ENCODE measurements at regions not wholly inside any gene's neighbourhood (a gene's known extent, or its start where the extent isn't known, plus 50 kb on each side); places are given as distances from the start of the nearest gene placed in this dataset.

- no peak for DNase-seq
Measured at GRCh38 chr16:65937455-65937854, 429.0 kb upstream of the CDH5 start.

GRCh38 chr16:65936096-65936495 lies 430.4 kb upstream of the CDH5 start:
- DNase-seq, result no peak

- no peak for DNase-seq
Measured at GRCh38 chr16:65934443-65934842, 432.0 kb upstream of the CDH5 start.

GRCh38 chr16:65933703-65934102 lies 432.8 kb upstream of the CDH5 start:
- no peak for DNase-seq

GRCh38 chr16:65932350-65933072 lies 434.0 kb upstream of the CDH5 start:
- DNase-seq, result no peak

- no peak for DNase-seq
Measured at GRCh38 chr16:65922923-65923322, 443.6 kb upstream of the CDH5 start.

- DNase-seq, result no peak
Measured at GRCh38 chr16:65919986-65920376, 446.5 kb upstream of the CDH5 start.

GRCh38 chr16:65919145-65919985 lies 447.1 kb upstream of the CDH5 start:
- DNase-seq, result no peak

GRCh38 chr16:65917466-65917865 lies 449.0 kb upstream of the CDH5 start:
- DNase-seq, result no peak

GRCh38 chr16:65916995-65917394 lies 449.5 kb upstream of the CDH5 start:
- DNase-seq, result no peak

GRCh38 chr16:65910291-65910690 lies 456.2 kb upstream of the CDH5 start:
- no peak for DNase-seq

GRCh38 chr16:65909310-65910050 lies 457.0 kb upstream of the CDH5 start:
- no peak for DNase-seq

GRCh38 chr16:65908568-65908967 lies 457.9 kb upstream of the CDH5 start:
- DNase-seq, result no peak

GRCh38 chr16:65905331-65905730 lies 461.2 kb upstream of the CDH5 start:
- DNase-seq, result no peak

GRCh38 chr16:65896448-65897153 lies 469.9 kb upstream of the CDH5 start:
- no peak for DNase-seq

- DNase-seq, result no peak
Measured at GRCh38 chr16:65895906-65896305, 470.6 kb upstream of the CDH5 start.

- DNase-seq, result no peak
Measured at GRCh38 chr16:65895486-65895885, 471.0 kb upstream of the CDH5 start.

- DNase-seq, result no peak
Measured at GRCh38 chr16:65890203-65890602, 476.3 kb upstream of the CDH5 start.

GRCh38 chr16:65889533-65889966 lies 476.9 kb upstream of the CDH5 start:
- no peak for DNase-seq

GRCh38 chr16:65888201-65888600 lies 478.3 kb upstream of the CDH5 start:
- DNase-seq, result no peak

GRCh38 chr16:65884018-65884417 lies 482.5 kb upstream of the CDH5 start:
- no peak for DNase-seq

GRCh38 chr16:65878347-65878746 lies 488.1 kb upstream of the CDH5 start:
- no peak for DNase-seq

GRCh38 chr16:65876624-65877023 lies 489.9 kb upstream of the CDH5 start:
- DNase-seq, result no peak

Data from NCI-H526 (cell line).